HepG2 (cell line): ENCODE measurements at regions not wholly inside any gene's neighbourhood (a gene's known extent, or its start where the extent isn't known, plus 50 kb on each side); places are given as distances from the start of the nearest gene placed in this dataset.

Source experiments
- JUN ChIP-seq: sonication (generic); formaldehyde crosslinking; IDR thresholded peaks from 2 replicates; pipeline ENCODE4 v1.4.0; 2020; ENCODE audit warnings: mild to moderate bottlenecking, missing genetic modification reagents
- POLR2A ChIP-seq, 2 experiments: IDR thresholded peaks; 2 replicates each; pipeline ENCODE4 v1.6.1; 2011; ENCODE audit warnings: low read depth in 2 of 2, low read length in 2 of 2, mild to moderate bottlenecking in 1 of 2, moderate library complexity in 1 of 2; ENCODE audit not compliant: insufficient read depth in 1 of 2
- ZNF660 ChIP-seq: sonication (generic); formaldehyde crosslinking; IDR thresholded peaks from 2 replicates; pipeline ENCODE4 v1.5.1; 2020; ENCODE audit warnings: mild to moderate bottlenecking, low read depth, missing genetic modification reagents, borderline replicate concordance
- ZNF850 ChIP-seq: sonication (generic); formaldehyde crosslinking; conservative IDR thresholded peaks from 2 replicates; pipeline ENCODE4 v1.9.0; 2021; ENCODE audit warnings: mild to moderate bottlenecking, missing genetic modification reagents

- TF ChIP-seq ZNF660 (CRISPR knock-in tag) (no peak), POLR2A (IDR thresholded peaks at IDR 0.05; ENCODE audit: insufficient read depth in 1 of 2, low read depth in 2 of 2, low read length in 2 of 2) (no peak), ZNF850 (no peak), JUN (CRISPR knock-in tag) (no peak)
Measured at GRCh38 chr13:38477676-38478075, 128.0 kb downstream of the UFM1 start.
